ENCODE measurements at regions not wholly inside any gene's neighbourhood (a gene's known extent, or its start where the extent isn't known, plus 50 kb on each side); places are given as distances from the start of the nearest gene placed in this dataset.

- no peaks in the 10 kb centered on the region for H4K20me1 ChIP-seq (ENCODE audit: insufficient read depth, low read length)
- no peak overlapping the region for H3K4me3 ChIP-seq (ENCODE audit: insufficient read depth, low read length)
- TF ChIP-seq, protein P1, sequence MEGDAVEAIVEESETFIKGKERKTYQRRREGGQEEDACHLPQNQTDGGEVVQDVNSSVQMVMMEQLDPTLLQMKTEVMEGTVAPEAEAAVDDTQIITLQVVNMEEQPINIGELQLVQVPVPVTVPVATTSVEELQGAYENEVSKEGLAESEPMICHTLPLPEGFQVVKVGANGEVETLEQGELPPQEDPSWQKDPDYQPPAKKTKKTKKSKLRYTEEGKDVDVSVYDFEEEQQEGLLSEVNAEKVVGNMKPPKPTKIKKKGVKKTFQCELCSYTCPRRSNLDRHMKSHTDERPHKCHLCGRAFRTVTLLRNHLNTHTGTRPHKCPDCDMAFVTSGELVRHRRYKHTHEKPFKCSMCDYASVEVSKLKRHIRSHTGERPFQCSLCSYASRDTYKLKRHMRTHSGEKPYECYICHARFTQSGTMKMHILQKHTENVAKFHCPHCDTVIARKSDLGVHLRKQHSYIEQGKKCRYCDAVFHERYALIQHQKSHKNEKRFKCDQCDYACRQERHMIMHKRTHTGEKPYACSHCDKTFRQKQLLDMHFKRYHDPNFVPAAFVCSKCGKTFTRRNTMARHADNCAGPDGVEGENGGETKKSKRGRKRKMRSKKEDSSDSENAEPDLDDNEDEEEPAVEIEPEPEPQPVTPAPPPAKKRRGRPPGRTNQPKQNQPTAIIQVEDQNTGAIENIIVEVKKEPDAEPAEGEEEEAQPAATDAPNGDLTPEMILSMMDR (IDR thresholded peaks at IDR 0.05; ENCODE audit: extremely low read depth, low read depth, low read length): no peak
- H3K9me3 ChIP-seq (ENCODE audit: low read depth, low read length): no peaks in the 10 kb centered on the region
- no peak overlapping the region for H2AFZ ChIP-seq (ENCODE audit: low read length)
- no peaks in the 10 kb centered on the region for H3K79me2 ChIP-seq (ENCODE audit: insufficient read depth, low read length)
- H3K27ac ChIP-seq (ENCODE audit: low read depth, low read length): no peak overlapping the region
- no peak overlapping the region for H3K4me2 ChIP-seq (ENCODE audit: insufficient read depth, low read length)
- no peaks in the 10 kb centered on the region for H3K36me3 ChIP-seq (ENCODE audit: insufficient read depth, low read length)
- DNase-seq (ENCODE audit: insufficient read length, low spot score, missing footprints): no peak
- no peaks in the 10 kb centered on the region for H3K4me1 ChIP-seq (ENCODE audit: insufficient read depth, low read length)
- H3K27me3 ChIP-seq (ENCODE audit: insufficient read depth, low read length): no peaks in the 10 kb centered on the region
Observed at GRCh38 chr1:5721634-5722215, 270.5 kb downstream of the NPHP4 start.

DNA sequence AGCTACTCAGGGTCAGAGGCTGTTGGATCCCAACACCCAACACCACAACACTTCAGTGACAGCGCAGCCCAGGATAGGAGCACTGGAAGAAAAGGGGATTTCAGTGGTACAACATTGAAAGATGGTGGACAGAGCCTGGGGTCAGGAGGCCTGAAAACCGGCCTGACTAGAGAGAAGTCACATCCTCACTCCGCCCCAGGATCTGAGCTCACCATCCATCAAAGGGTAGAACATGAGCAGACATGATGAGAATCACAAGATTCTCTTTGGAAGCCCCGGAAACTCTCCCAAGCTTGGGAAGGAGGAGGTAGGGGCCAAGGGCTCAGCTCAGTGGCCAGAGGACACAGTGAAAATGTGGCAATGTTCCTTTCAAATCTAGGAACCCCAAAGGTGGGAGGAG is 271.3 kb downstream of the NPHP4 start:
- no peaks in the 10 kb centered on the region for H3K79me2 ChIP-seq (ENCODE audit: insufficient read depth, low read length)
- H3K27ac ChIP-seq (ENCODE audit: low read depth, low read length): no peak overlapping the region
- H3K4me2 ChIP-seq (ENCODE audit: insufficient read depth, low read length): no peak overlapping the region
- no peak for DNase-seq (ENCODE audit: insufficient read length, low spot score, missing footprints)
- H2AFZ ChIP-seq (ENCODE audit: low read length): no peak overlapping the region
- no peaks in the 10 kb centered on the region for H3K36me3 ChIP-seq (ENCODE audit: insufficient read depth, low read length)
- TF ChIP-seq, protein P1 (IDR thresholded peaks at IDR 0.05; ENCODE audit: extremely low read depth, low read depth, low read length): no peak
- H3K27me3 ChIP-seq (ENCODE audit: insufficient read depth, low read length): no peaks in the 10 kb centered on the region
- no peaks in the 10 kb centered on the region for H3K4me1 ChIP-seq (ENCODE audit: insufficient read depth, low read length)
- H3K4me3 ChIP-seq (ENCODE audit: insufficient read depth, low read length): no peak overlapping the region
- H4K20me1 ChIP-seq (ENCODE audit: insufficient read depth, low read length): no peaks in the 10 kb centered on the region
- H3K9me3 ChIP-seq (ENCODE audit: low read depth, low read length): no peaks in the 10 kb centered on the region

DNA sequence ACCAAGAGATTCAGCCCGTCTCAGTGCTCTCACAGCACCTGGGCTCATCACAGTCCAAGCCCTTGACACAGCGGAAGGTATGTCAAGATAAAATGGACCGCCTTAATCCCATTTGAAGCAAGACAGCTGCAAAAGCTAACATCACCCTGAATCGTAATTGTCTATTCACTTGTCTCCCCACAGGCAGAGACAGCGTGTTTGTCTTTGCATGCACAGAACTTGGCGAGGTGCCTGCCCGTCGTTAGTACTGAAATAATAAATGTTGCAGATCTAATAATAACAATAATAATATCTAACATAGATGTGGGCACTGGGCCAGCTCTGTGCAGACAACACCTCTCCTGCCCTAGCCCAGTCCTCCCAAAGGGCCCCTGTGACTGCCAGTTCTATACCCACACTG is 271.7 kb downstream of the NPHP4 start:
- H3K9me3 ChIP-seq (ENCODE audit: low read depth, low read length): no peaks in the 10 kb centered on the region
- no peaks in the 10 kb centered on the region for H3K4me1 ChIP-seq (ENCODE audit: insufficient read depth, low read length)
- H3K4me3 ChIP-seq (ENCODE audit: insufficient read depth, low read length): no peak overlapping the region
- no peaks in the 10 kb centered on the region for H4K20me1 ChIP-seq (ENCODE audit: insufficient read depth, low read length)
- no peak for DNase-seq (ENCODE audit: insufficient read length, low spot score, missing footprints)
- TF ChIP-seq, protein P1 (IDR thresholded peaks at IDR 0.05; ENCODE audit: extremely low read depth, low read depth, low read length): no peak
- no peaks in the 10 kb centered on the region for H3K27me3 ChIP-seq (ENCODE audit: insufficient read depth, low read length)
- H3K27ac ChIP-seq (ENCODE audit: low read depth, low read length): no peak overlapping the region
- H2AFZ ChIP-seq (ENCODE audit: low read length): no peak overlapping the region
- no peaks in the 10 kb centered on the region for H3K36me3 ChIP-seq (ENCODE audit: insufficient read depth, low read length)
- no peaks in the 10 kb centered on the region for H3K79me2 ChIP-seq (ENCODE audit: insufficient read depth, low read length)
- no peak overlapping the region for H3K4me2 ChIP-seq (ENCODE audit: insufficient read depth, low read length)

DNA sequence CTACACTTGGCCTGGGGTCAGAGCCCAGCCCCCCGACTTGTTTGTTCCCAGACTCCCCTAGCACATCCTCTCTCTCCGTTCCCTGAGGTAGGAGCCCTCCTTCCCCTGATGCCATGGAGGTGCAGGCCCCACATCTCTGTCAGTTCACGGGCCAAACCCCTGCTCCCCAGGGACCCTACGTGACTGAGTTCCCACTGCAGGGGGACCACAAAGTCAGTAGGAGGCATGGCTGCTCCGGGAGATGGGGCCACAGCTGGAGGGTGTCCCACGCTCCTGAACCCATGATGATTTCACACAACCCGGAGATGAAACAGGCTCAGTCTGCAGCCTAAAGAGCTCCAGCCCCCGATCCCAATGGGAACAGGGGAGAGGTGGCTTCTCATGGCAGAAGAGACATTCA is 272.2 kb downstream of the NPHP4 start:
- no peak for DNase-seq (ENCODE audit: insufficient read length, low spot score, missing footprints)
- Histone ChIP-seq H3K79me2 (ENCODE audit: insufficient read depth, low read length) (no peaks in the 10 kb centered on the region), H3K9me3 (ENCODE audit: low read depth, low read length) (no peaks in the 10 kb centered on the region), H4K20me1 (ENCODE audit: insufficient read depth, low read length) (no peaks in the 10 kb centered on the region), H3K4me1 (ENCODE audit: insufficient read depth, low read length) (no peaks in the 10 kb centered on the region), H3K4me2 (ENCODE audit: insufficient read depth, low read length) (no peak overlapping the region), H3K4me3 (ENCODE audit: insufficient read depth, low read length) (no peak overlapping the region), H3K27me3 (ENCODE audit: insufficient read depth, low read length) (no peaks in the 10 kb centered on the region), H2AFZ (ENCODE audit: low read length) (no peak overlapping the region), H3K36me3 (ENCODE audit: insufficient read depth, low read length) (no peaks in the 10 kb centered on the region), H3K27ac (ENCODE audit: low read depth, low read length) (no peak overlapping the region)
- TF ChIP-seq, protein P1 (IDR thresholded peaks at IDR 0.05; ENCODE audit: extremely low read depth, low read depth, low read length): no peak
